ENCODE measurements at regions not wholly inside any gene's neighbourhood (a gene's known extent, or its start where the extent isn't known, plus 50 kb on each side); places are given as distances from the start of the nearest gene placed in this dataset.

DNA sequence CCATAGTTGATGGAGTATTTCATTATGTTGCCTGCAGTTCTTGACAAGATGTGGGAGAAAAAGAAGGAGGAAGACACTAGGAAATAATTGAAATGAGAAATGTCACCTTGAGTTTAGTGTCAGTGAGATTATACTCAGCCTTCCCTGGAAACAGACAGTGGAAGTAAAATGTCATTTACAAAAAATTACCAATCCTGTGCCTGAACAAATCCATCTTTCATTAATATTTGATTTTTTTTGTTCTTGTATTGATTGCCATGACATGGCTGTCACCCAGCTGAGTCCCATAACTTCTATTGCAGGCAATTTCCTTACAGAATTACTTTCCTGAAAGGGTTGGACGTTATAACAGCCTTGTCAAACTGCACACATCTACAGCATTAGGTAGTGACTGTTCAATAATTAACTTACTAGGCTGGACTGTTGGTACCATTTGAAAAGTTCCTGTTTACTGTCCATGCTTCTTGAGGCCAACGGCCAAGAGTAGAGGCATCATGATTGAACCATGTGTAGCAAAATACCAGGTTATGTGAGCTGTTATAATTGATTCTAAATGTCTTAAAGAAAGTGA, 572.2 kb upstream of the LMCD1 start:
- no peak for TF ChIP-seq EZH2 (IDR thresholded peaks at IDR 0.05; ENCODE audit: low read length, missing control alignments)
- TF ChIP-seq, protein P1, sequence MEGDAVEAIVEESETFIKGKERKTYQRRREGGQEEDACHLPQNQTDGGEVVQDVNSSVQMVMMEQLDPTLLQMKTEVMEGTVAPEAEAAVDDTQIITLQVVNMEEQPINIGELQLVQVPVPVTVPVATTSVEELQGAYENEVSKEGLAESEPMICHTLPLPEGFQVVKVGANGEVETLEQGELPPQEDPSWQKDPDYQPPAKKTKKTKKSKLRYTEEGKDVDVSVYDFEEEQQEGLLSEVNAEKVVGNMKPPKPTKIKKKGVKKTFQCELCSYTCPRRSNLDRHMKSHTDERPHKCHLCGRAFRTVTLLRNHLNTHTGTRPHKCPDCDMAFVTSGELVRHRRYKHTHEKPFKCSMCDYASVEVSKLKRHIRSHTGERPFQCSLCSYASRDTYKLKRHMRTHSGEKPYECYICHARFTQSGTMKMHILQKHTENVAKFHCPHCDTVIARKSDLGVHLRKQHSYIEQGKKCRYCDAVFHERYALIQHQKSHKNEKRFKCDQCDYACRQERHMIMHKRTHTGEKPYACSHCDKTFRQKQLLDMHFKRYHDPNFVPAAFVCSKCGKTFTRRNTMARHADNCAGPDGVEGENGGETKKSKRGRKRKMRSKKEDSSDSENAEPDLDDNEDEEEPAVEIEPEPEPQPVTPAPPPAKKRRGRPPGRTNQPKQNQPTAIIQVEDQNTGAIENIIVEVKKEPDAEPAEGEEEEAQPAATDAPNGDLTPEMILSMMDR (conservative IDR thresholded peaks at IDR 0.05 in 1 of 2, IDR thresholded peaks at IDR 0.05 in 1 of 2; ENCODE audit: low read depth in 1 of 2, low read length in 2 of 2): no peak
